GM18909 (cell line): ENCODE measurements at regions not wholly inside any gene's neighbourhood (a gene's known extent, or its start where the extent isn't known, plus 50 kb on each side); places are given as distances from the start of the nearest gene placed in this dataset.
"Not testable (repeated sequence)": the region's sequence is repeated elsewhere in the genome, so short reads cannot be mapped to it uniquely, and the experiment has no call there.

ENCODE experiments used
- ATAC-seq: cut with Tn5 transposase; IDR thresholded peaks from one replicate; pipeline ENCODE4 v1.9.1; 2021; ENCODE audit warnings: mild to moderate bottlenecking; ENCODE audit not compliant: unreplicated experiment, poor library complexity

DNA sequence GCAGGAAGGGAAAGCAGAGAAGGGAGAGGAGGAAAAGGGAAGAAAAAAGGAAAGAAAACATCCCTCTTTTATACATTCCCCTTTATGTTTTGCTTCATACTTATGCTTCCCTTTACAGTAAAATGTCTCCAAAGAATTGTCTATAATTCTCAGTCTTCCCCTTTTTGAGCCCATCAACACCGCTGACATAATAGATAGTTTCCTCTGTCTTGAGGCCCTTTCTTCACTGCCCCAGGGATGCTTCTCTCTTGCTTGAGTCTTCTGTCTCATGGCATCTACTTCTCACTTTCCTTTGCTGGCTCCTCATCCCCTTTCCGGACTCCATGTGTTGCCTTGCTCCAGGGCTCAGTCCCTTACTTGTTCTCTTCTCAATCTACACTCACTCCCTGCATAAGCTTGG lies 99.7 kb upstream of the DAZL start:
- no peak for ATAC-seq

GRCh38 chr3:16707260-16707659 lies 102.0 kb upstream of the DAZL start:
- ATAC-seq = no peak

DNA sequence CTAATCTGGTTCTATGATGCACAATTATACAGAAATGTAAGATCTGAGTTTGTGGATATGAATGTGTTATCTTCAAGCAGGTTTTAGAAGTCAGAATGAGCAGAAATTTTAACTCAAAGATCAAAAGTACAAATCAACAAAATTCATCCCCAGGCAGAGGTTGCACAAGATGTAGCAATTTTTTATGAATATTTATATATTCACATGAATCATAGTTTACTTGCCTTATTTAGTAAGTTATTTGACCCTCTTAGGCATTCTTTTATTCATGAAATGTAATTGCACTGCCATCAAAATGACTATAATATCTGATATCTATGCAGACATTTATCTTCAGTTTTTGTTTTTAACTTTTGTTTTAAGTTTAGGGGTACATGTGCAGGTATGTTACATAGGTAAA lies 103.1 kb upstream of the DAZL start:
- ATAC-seq = no peak

DNA sequence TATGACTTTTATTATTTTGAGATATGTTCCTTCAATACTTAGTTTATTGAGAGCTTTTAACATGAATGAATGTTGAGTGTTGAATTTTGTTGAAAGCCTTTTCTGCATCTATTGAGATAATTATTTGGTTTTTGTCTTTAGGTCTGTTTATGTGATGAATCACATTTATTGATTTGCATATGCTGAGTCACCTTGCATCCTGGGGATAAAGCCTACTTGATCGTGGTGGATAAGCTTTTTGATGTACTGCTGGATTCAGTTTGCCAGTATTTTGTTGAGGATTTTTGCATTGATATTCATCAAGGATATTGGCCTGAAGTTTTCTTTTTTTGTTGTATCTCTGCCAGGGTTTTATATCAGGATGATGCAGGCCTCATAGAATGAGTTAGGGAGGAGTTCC lies 106.5 kb upstream of the DAZL start:
- ATAC-seq = not testable (repeated sequence)

- no peak for ATAC-seq
These were observed 110.1 kb upstream of the DAZL start for GRCh38 chr3:16715281-16715680.

DNA sequence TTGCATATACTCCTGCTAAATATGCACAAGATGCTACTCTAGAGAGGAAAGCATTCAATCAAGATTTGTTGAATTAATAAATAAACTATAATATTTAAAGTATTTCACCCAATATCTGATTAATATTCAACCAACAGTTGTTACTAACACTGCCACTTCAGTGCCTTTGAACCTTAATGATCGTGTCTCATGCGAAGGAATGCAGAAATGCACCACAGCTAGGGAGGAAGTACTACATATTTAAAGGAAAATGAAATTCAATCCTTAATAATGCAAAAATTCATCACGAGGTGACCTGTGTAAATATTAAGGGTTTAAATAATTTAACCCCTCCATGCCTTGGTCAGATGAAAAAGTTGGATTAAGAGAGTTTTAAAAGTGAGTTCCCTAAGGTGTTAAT lies 114.2 kb upstream of the DAZL start:
- no peak for ATAC-seq

DNA sequence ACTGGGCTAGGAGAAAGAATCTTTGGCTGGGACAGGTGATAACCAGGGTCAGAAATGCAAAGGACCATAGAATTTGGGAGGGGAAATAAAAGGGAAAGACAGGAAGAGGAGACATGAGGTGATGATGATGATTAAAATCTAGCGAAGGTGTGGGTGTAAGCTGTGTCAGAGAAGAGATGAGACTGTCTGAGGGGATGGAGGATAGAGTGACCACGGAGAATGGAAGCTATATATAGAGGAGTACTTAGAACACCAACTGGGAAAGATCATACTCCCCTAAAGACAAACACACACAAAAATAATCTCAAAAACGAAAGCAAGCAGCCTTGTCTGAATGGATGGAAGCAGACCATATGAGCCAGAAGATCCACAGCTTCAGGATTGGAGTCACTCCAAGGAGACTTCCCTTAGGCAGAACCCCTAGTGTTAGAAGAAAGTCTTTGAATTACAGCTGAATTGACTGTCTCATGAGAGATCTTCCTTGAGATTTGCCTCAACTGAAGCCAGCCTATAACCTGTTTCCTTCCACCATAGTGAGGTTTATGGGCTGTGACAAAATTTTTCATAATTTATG lies 115.2 kb upstream of the DAZL start:
- no peak for ATAC-seq

DNA sequence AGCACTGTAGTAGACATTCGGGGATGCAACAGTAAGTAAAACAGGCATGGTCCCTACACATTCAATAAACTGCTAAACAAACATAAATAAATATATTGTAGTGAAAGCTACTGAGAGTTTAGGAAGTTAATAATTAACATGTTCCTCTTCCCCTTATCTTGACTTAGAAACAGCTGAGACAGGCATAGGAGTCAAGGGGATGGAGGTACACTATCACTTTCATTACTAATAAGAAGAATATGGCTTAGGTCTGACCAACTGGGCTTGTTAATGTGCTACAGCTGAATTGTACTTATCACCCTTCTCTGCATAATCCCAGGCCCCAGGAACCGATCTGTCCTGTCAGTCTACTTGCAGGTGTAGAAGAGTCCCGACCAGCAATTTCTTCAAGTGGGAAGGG lies 116.3 kb upstream of the DAZL start:
- peak; percentile 71 for ATAC-seq

GRCh38 chr3:16723978-16724377 lies 118.8 kb upstream of the DAZL start:
- no peak for ATAC-seq

- ATAC-seq = no peak
These were observed 119.3 kb upstream of the DAZL start for GRCh38 chr3:16724487-16724886.

DNA sequence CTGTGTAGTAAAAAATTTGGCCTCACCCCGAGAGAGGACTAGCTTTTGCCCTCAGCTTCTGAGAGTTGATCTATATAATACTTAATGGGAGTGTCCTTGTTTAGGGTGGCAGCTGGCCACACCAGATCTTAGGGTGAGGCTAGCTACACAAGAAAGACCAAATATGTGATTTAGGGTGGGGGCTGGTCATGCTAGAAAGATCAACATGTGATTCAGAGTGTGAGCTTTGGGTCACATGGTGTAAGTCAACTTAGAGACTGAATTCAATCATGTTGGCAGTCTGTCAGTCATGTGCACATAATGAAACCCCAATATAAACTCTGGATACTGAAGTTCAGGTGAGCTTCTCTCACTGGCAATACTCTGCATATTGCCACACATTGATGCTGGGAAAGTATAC lies 120.7 kb upstream of the DAZL start:
- no peak for ATAC-seq

- no peak for ATAC-seq
These were observed 123.8 kb upstream of the DAZL start for GRCh38 chr3:16728770-16729745.

GRCh38 chr3:16738451-16738850 lies 133.2 kb upstream of the DAZL start:
- ATAC-seq = no peak

- ATAC-seq = no peak
These were observed 134.4 kb upstream of the DAZL start for GRCh38 chr3:16739541-16740105.

GRCh38 chr3:16740515-16740914 lies 135.3 kb upstream of the DAZL start:
- no peak for ATAC-seq

DNA sequence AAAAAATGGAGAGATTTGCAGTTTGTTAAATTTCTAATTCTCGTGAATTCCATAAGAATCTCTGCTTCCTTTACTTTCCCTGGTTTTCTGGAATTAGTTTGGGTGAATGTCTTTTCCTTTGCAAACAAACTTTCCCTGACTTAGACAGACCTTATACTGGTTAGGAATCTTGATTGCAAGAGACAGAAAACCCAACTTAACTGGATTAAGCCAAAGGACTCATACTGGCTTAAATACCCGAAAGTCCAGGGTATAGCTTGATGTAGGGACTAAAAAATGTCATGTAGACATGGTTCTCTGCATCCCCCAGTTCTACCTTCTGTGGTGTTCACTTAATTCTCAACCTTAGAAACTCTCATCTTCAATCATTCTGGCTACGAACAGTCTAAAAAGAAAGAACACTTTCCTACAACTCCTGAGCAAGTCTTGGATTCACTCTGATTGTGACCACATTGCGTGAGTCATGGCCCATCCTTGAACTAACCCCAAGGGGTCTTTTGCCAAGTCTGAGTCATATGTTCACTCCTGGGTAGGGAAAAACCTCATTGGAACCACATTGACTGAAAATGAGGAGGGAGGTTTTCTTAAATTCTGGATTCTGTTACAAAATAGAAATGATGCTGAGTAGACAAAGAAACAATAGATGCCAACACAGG lies 136.0 kb upstream of the DAZL start:
- ATAC-seq = no peak

DNA sequence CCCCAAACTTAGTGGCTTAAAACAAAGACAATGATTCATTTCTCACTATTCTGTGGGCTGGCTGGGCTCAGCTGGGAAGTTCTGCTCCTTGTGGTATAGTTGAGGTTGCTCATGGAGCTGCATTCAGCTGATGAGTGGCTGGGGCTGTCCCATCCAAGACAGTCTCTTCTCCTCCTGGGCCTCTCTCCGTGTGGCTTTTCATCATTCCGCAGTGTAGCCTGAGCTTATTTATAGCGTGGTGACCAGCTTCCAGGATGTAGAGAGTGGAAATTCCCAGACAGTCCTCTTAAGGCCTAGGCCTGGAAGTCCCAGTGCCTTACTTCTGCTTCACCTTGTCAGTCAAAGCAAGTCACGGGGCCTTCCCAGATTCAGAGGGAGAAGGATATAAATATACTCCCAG lies 136.7 kb upstream of the DAZL start:
- ATAC-seq = no peak

- no peak for ATAC-seq
These were observed 138.1 kb upstream of the DAZL start for GRCh38 chr3:16743276-16743675.

- no peak for ATAC-seq
These were observed 125.4 kb upstream of the PLCL2 start for GRCh38 chr3:16759227-16759903.

- no peak for ATAC-seq
These were observed 123.2 kb upstream of the PLCL2 start for GRCh38 chr3:16761571-16761970.
